ENCODE measurements at regions not wholly inside any gene's neighbourhood (a gene's known extent, or its start where the extent isn't known, plus 50 kb on each side); places are given as distances from the start of the nearest gene placed in this dataset.
A peak's percentile ranks its signal among the peaks of the same experiment; 100 is the strongest.

DNA sequence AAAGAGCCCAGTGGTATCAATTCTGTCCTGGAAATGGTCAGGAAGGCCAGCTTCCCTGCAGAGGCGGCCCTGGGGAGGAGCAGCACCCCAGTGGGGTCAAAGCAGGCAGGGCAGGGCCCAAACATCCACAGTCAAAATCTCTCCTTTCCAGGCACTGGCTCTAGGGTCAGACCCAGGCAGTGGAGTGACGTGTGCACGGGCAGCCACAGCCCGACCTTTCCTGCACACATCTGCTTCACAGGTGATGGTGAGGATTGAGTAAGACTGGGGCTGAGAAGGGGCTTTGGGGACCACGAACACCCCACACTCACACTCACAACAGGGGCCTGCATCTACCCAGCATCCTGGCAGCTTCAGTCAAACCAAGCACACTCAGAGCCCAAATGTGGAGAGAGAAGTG, 97.8 kb upstream of the GLI2 start (continued):
- TF ChIP-seq, protein P1, sequence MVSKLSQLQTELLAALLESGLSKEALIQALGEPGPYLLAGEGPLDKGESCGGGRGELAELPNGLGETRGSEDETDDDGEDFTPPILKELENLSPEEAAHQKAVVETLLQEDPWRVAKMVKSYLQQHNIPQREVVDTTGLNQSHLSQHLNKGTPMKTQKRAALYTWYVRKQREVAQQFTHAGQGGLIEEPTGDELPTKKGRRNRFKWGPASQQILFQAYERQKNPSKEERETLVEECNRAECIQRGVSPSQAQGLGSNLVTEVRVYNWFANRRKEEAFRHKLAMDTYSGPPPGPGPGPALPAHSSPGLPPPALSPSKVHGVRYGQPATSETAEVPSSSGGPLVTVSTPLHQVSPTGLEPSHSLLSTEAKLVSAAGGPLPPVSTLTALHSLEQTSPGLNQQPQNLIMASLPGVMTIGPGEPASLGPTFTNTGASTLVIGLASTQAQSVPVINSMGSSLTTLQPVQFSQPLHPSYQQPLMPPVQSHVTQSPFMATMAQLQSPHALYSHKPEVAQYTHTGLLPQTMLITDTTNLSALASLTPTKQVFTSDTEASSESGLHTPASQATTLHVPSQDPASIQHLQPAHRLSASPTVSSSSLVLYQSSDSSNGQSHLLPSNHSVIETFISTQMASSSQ (IDR thresholded peaks at IDR 0.05; ENCODE audit: low read depth), result no peak
- TF ChIP-seq, protein P1 (CRISPR knock-in tag; IDR thresholded peaks at IDR 0.05; ENCODE audit: borderline replicate concordance), result no peak
- TF ChIP-seq ZNF451 (CRISPR knock-in tag; IDR thresholded peaks at IDR 0.05) (no peak), MTA1 (CRISPR knock-in tag; IDR thresholded peaks at IDR 0.05; ENCODE audit: borderline replicate concordance) (no peak), FOXC1 (CRISPR knock-in tag; IDR thresholded peaks at IDR 0.05; ENCODE audit: borderline replicate concordance) (no peak)

DNA sequence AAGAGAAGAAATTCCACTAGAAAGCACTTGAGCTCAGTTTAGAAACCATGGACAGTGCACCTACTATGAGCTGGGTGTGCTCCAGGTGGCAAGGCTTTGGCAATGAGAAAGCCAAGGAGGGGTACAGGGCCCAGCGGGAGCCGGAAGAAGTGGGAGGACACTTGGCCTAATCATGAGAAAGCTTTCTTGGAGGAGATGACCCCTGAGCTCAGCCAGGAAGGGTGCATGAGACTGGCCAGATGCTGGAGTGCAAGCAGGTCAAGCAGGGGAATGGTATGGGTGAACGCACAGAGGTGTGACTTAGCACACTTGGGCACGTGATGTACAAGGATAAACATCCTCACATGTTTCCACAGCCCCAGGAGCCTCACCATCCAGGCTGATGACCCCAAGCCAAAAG, 97.2 kb upstream of the GLI2 start:
- Histone ChIP-seq H3K4me3 (replicated peaks in 1 of 3; ENCODE audit: insufficient read depth in 1 of 3, low read depth in 2 of 3, low read length in 3 of 3) (no peak overlapping the region), H4K20me1 (ENCODE audit: insufficient read depth, low read length) (no peaks in the 10 kb centered on the region), H2AFZ (ENCODE audit: low read length) (no peak overlapping the region), H3K4me2 (ENCODE audit: low read depth, low read length) (no peak overlapping the region), H3K79me2 (ENCODE audit: insufficient read depth, low read length) (no peaks in the 10 kb centered on the region), H3K9ac (ENCODE audit: insufficient read depth, low read depth, low read length) (no peak overlapping the region), H3K4me1 (ENCODE audit: insufficient read depth, low read length) (peaks cover 8% of the 10 kb centered on the region), H3K27ac (ENCODE audit: extremely low read length, insufficient read depth, low read length) (no peak overlapping the region), H3K9me3 (ENCODE audit: low read length) (no peaks in the 10 kb centered on the region), H3K27me3 (ENCODE audit: control insufficient read depth in 1 of 2, insufficient read depth in 2 of 2, low read length in 2 of 2) (peaks cover 5 to 66% of the 10 kb centered on the region in 2 experiments; a peak in 4 of 5 replicates), H3K36me3 (replicated peaks in 1 of 2; ENCODE audit: control insufficient read depth in 1 of 2, insufficient read depth in 2 of 2, low read length in 2 of 2) (no peaks in the 10 kb centered on the region)
- no peak; the same call in 2 of the 3 replicates for ATAC-seq
- intact Hi-C loops (cut with micrococcal nuclease; ENCODE audit: unreplicated experiment) (no loop called here), in situ Hi-C loops (cut with HindIII; ENCODE audit: extremely low pct_ligation_motif_present, low pct_unique_long_range_greater_than_20kb) (no loop called here)
- ChIA-PET CTCF (ENCODE audit: low intra/inter-chr PET ratio, low total read pairs) (no interaction called here), POLR2A (no interaction called here)
- DNase-seq (ENCODE audit: low spot score), result no peak
- TF ChIP-seq HES4 (CRISPR knock-in tag; IDR thresholded peaks at IDR 0.05; ENCODE audit: borderline replicate concordance) (no peak), MED8 (CRISPR knock-in tag; IDR thresholded peaks at IDR 0.05; ENCODE audit: insufficient replicate concordance) (no peak), HHEX (CRISPR knock-in tag; IDR thresholded peaks at IDR 0.05) (0 out of 2 replicates have a peak, but pooled peaks have one; percentile 33), TOPORS (CRISPR knock-in tag; IDR thresholded peaks at IDR 0.05) (no peak), PCBP2 (optimal IDR thresholded peaks at IDR 0.05; ENCODE audit: low read depth, low read length, poor library complexity, severe bottlenecking) (no peak), SOX6 (IDR thresholded peaks at IDR 0.05) (no peak), SOX6 (CRISPR knock-in tag; IDR thresholded peaks at IDR 0.05) (0 out of 2 replicates have a peak, but pooled peaks have one; percentile 16), FOXA3 (CRISPR knock-in tag; IDR thresholded peaks at IDR 0.05) (no peak), BHLHE40 (IDR thresholded peaks at IDR 0.05; ENCODE audit: low read length) (peak; percentile 69), ZNF235 (CRISPR knock-in tag; IDR thresholded peaks at IDR 0.05; ENCODE audit: borderline replicate concordance) (no peak)
- TF ChIP-seq, protein P2, sequence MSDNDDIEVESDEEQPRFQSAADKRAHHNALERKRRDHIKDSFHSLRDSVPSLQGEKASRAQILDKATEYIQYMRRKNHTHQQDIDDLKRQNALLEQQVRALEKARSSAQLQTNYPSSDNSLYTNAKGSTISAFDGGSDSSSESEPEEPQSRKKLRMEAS (IDR thresholded peaks at IDR 0.05), result peak; percentile 39; the same call in 1 of the 2 replicates
- TF ChIP-seq, protein P3, sequence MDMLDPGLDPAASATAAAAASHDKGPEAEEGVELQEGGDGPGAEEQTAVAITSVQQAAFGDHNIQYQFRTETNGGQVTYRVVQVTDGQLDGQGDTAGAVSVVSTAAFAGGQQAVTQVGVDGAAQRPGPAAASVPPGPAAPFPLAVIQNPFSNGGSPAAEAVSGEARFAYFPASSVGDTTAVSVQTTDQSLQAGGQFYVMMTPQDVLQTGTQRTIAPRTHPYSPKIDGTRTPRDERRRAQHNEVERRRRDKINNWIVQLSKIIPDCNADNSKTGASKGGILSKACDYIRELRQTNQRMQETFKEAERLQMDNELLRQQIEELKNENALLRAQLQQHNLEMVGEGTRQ (IDR thresholded peaks at IDR 0.05; ENCODE audit: low read depth, low read length), result peak; percentile 21; the same call in 1 of the 2 replicates
- TF ChIP-seq, protein P3 (CRISPR knock-in tag; IDR thresholded peaks at IDR 0.05; ENCODE audit: borderline replicate concordance), result no peak; the same call in 1 of the 2 replicates
- BruUV-seq (replicated peaks), result no TSS peak
- no peak for FAIRE-seq
- WGBS (ENCODE audit: low lambda C conversion rate), result 41% methylated on average over 4 of the region's 4 CpGs
